HepG2 (cell line): ENCODE measurements at regions not wholly inside any gene's neighbourhood (a gene's known extent, or its start where the extent isn't known, plus 50 kb on each side); places are given as distances from the start of the nearest gene placed in this dataset.

Experiments used
- ATAC-seq: fragments of 200-7000 bp; cut with Tn5 transposase; 3 replicates; pipeline ENCODE4 v1.9.1; 2020; ENCODE audit warnings: mild to moderate bottlenecking, moderate library complexity
- BruUV-seq: library from RNA; stranded (reverse); fragments of 400-500 nt; replicated peaks from 2 replicates; lab custom pipeline; 2021; lab: Mats Ljungman, UMichigan
- CTCF ChIA-PET: fragments of 300-600 bp; formaldehyde crosslinking; extraction: SDS; loops from one replicate; lab custom pipeline; 2021; ENCODE audit warnings: low total read pairs, inconsistent platforms, low intra/inter-chr PET ratio; lab: Yijun Ruan, JAX
- POLR2A ChIA-PET: fragments of 350-600 bp; sonication (Branson Sonifier 250); formaldehyde crosslinking; loops from one replicate; lab custom pipeline; 2020; ENCODE audit warnings: antibody characterized with exemption, inconsistent platforms; lab: Yijun Ruan, JAX
- DNase-seq: peaks from one replicate; pipeline ENCODE4 v3.0.0-alpha.2; 2015; ENCODE audit warnings: low spot score
- FAIRE-seq: peaks from 3 replicates; lab custom pipeline; 2011; peaks lifted over from hg19 to GRCh38; lab: Jason Lieb, UNC
- H2AFZ ChIP-seq: one replicate; pipeline ENCODE4 v1.6.1; 2011; ENCODE audit warnings: low read length, inconsistent platforms
- H3K27ac ChIP-seq: fragments of 300-600 bp; 3 replicates; pipeline ENCODE4 v1.8.0; 2011; ENCODE audit warnings: mixed run types, mild to moderate bottlenecking, mixed read lengths, low read length, inconsistent platforms; ENCODE audit not compliant: insufficient read depth; ENCODE audit errors: extremely low read length
- H3K27me3 ChIP-seq, 2 experiments: fragments of 200-600 bp in 1 of 2; 2 replicates in 1 of 2; 3 replicates in 1 of 2; pipeline versions ENCODE4 v1.6.0 to v1.8.0; 2011; ENCODE audit warnings: low read length in 2 of 2, mild to moderate bottlenecking in 2 of 2, moderate library complexity in 2 of 2, inconsistent platforms in 1 of 2; ENCODE audit not compliant: insufficient read depth in 2 of 2, control insufficient read depth in 1 of 2
- H3K36me3 ChIP-seq, 2 experiments: fragments of 200-600 bp in 1 of 2; replicated peaks in 1 of 2; 2 replicates in 1 of 2; 3 replicates in 1 of 2; pipeline versions ENCODE4 v1.5.1 to v1.8.0; 2011; ENCODE audit warnings: low read length in 2 of 2, inconsistent platforms in 1 of 2; ENCODE audit not compliant: insufficient read depth in 2 of 2, control insufficient read depth in 1 of 2
- H3K4me1 ChIP-seq: 2 replicates; pipeline ENCODE4 v1.5.1; 2012; ENCODE audit warnings: low read length, inconsistent platforms; ENCODE audit not compliant: insufficient read depth
- H3K4me2 ChIP-seq: 2 replicates; pipeline ENCODE4 v1.6.0; 2011; ENCODE audit warnings: low read depth, low read length, inconsistent platforms
- H3K4me3 ChIP-seq, 3 experiments: fragments of 200-600 bp in 1 of 3; sonication (generic), shearing (Covaris generic) in 1 of 3; replicated peaks in 1 of 3; 2 replicates each; pipeline ENCODE4 v1.5.1; 2011 to 2016; ENCODE audit warnings: low read length in 3 of 3, inconsistent platforms in 2 of 3, low read depth in 2 of 3, mild to moderate bottlenecking in 2 of 3, control low read depth in 1 of 3, mixed read lengths in 1 of 3; ENCODE audit not compliant: insufficient read depth in 1 of 3
- H3K79me2 ChIP-seq: one replicate; pipeline ENCODE4 v1.6.1; 2011; ENCODE audit warnings: low read length, inconsistent platforms; ENCODE audit not compliant: insufficient read depth
- H3K9ac ChIP-seq: 2 replicates; pipeline ENCODE4 v1.6.0; 2011; ENCODE audit warnings: mild to moderate bottlenecking, low read depth, low read length, inconsistent platforms; ENCODE audit not compliant: insufficient read depth
- H3K9me3 ChIP-seq: 2 replicates; pipeline ENCODE4 v1.5.1; 2012; ENCODE audit warnings: mild to moderate bottlenecking, low read length
- H4K20me1 ChIP-seq: 2 replicates; pipeline ENCODE4 v1.6.0; 2011; ENCODE audit warnings: inconsistent platforms, mild to moderate bottlenecking, low read length, moderate library complexity; ENCODE audit not compliant: insufficient read depth
- ADNP ChIP-seq: sonication (generic); formaldehyde crosslinking; IDR thresholded peaks from 2 replicates; pipeline ENCODE4 v1.4.0; 2020; ENCODE audit warnings: missing genetic modification reagents
- CC2D1A ChIP-seq: sonication (generic); formaldehyde crosslinking; IDR thresholded peaks from 2 replicates; pipeline ENCODE4 v1.8.1; 2023; ENCODE audit warnings: mild to moderate bottlenecking, missing genetic modification reagents
- FOXA3 ChIP-seq: IDR thresholded peaks from 2 replicates; pipeline ENCODE4 v1.6.1; 2016; ENCODE audit warnings: missing genetic modification reagents, missing compliant biosample characterization
- HDAC2 ChIP-seq: sonication (generic); formaldehyde crosslinking; IDR thresholded peaks from 2 replicates; pipeline ENCODE4 v1.4.0; 2020; ENCODE audit warnings: missing genetic modification reagents
- IKZF1 ChIP-seq: fragments of 450-650 bp; IDR thresholded peaks from 2 replicates; pipeline ENCODE4 v1.7.1; 2016
- PBX2 ChIP-seq: IDR thresholded peaks from 2 replicates; pipeline ENCODE4 v1.6.1; 2016; ENCODE audit warnings: control low read depth
- RFX5 ChIP-seq: IDR thresholded peaks from 2 replicates; pipeline ENCODE4 v1.6.1; 2011; ENCODE audit warnings: low read depth, low read length, improper control_type of control experiment
- SMYD3 ChIP-seq: sonication (generic); formaldehyde crosslinking; IDR thresholded peaks from 2 replicates; pipeline ENCODE4 v1.8.1; 2023; ENCODE audit warnings: mild to moderate bottlenecking, missing genetic modification reagents
- ZNF260 ChIP-seq: sonication (generic); formaldehyde crosslinking; IDR thresholded peaks from 2 replicates; pipeline ENCODE4 v1.4.0; 2020; ENCODE audit warnings: missing genetic modification reagents, low read depth, mild to moderate bottlenecking, borderline replicate concordance
- ZNF275 ChIP-seq: sonication (generic); formaldehyde crosslinking; IDR thresholded peaks from 2 replicates; pipeline ENCODE4 v1.8.0; 2022; ENCODE audit warnings: missing genetic modification reagents, mild to moderate bottlenecking, inconsistent platforms, borderline replicate concordance
- ZNF609 ChIP-seq: sonication (generic); formaldehyde crosslinking; IDR thresholded peaks from 2 replicates; pipeline ENCODE4 v1.4.0; 2020; ENCODE audit warnings: mild to moderate bottlenecking, missing genetic modification reagents, borderline replicate concordance
- WGBS: methylation state at CpG from one replicate; pipeline ENCODE4 v1.1.6; 2017; ENCODE audit warnings: low lambda C conversion rate; 5-methylcytosine and 5-hydroxymethylcytosine counted together
- in situ Hi-C: cut with HindIII; loops from 2 replicates; pipeline ENCODE4 v1.10.0; 2017; ENCODE audit warnings: low pct_unique_long_range_greater_than_20kb; ENCODE audit not compliant: extremely low pct_ligation_motif_present
- intact Hi-C: fragments of 100-400 bp; cut with micrococcal nuclease; formaldehyde crosslinking; loops from one replicate; pipeline ENCODE4 v1.10.0; 2022; ENCODE audit not compliant: unreplicated experiment
- TF ChIP-seq, protein P1 (sequence below): sonication (generic); formaldehyde crosslinking; IDR thresholded peaks from 2 replicates; pipeline ENCODE4 v1.5.1; 2020; ENCODE audit warnings: missing genetic modification reagents, mild to moderate bottlenecking, borderline replicate concordance
- TF ChIP-seq, protein P2 (sequence below): fragments of 450-650 bp; IDR thresholded peaks from 2 replicates; pipeline ENCODE4 v1.6.1; 2016

DNA sequence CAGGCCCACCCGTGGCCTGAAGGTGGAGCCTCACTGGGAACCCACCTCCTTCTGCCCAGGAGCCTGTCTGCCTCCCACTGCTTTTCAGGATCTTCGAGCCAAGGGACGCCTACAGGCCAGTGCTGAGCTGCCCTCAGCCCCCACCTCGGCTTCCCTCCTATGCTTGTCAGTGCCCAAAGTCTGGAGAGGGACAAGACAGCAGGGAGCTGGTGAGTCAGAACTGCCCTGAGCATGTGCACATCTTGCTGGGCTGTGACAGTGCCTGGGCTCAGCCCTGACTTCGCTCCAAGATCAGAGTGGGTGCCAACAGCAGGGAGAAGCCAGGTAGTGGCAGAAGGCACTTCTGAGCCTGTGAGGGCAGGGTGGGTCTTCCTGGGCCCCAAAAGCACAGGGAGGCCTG, 286.8 kb downstream of the AEBP2 start (continued):
- TF ChIP-seq, protein P1, sequence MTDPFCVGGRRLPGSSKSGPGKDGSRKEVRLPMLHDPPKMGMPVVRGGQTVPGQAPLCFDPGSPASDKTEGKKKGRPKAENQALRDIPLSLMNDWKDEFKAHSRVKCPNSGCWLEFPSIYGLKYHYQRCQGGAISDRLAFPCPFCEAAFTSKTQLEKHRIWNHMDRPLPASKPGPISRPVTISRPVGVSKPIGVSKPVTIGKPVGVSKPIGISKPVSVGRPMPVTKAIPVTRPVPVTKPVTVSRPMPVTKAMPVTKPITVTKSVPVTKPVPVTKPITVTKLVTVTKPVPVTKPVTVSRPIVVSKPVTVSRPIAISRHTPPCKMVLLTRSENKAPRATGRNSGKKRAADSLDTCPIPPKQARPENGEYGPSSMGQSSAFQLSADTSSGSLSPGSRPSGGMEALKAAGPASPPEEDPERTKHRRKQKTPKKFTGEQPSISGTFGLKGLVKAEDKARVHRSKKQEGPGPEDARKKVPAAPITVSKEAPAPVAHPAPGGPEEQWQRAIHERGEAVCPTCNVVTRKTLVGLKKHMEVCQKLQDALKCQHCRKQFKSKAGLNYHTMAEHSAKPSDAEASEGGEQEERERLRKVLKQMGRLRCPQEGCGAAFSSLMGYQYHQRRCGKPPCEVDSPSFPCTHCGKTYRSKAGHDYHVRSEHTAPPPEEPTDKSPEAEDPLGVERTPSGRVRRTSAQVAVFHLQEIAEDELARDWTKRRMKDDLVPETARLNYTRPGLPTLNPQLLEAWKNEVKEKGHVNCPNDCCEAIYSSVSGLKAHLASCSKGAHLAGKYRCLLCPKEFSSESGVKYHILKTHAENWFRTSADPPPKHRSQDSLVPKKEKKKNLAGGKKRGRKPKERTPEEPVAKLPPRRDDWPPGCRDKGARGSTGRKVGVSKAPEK = no peak
- no peak for TF ChIP-seq IKZF1
- no peak for TF ChIP-seq ZNF260
- TF ChIP-seq FOXA3 = no peak
- no peak for TF ChIP-seq SMYD3 (CRISPR knock-in tag)
- TF ChIP-seq ZNF275 (CRISPR knock-in tag) = no peak

DNA sequence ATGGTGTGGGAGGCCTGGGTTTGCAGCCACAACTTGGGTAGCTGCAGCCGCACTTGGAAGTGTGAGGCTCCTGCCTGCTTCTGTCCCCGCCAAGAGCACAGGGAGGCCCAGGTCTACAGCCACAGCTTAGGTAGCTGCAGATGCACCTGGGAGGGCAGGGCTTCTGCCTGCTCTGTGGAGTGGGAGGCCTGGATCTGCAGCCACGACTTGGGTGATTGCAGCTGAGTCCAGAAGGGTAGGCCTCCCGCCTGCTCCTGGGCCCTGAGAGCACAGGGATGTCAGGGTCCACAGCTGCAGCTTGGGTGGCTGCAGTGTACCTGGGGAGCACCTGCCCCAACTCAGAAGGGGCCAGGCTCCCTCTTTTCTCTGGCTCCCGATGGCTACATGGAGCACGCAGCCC, 287.3 kb downstream of the AEBP2 start:
- in situ Hi-C loops = loop anchor here (25.0 kb wide), 1 partner anchor 886 kb away; no protein-coding TSS in a partner anchor
- no TSS peak for BruUV-seq
- Histone ChIP-seq H3K9me3 (no peaks in the 10 kb centered on the region), H3K4me1 (no peaks in the 10 kb centered on the region), H3K36me3 (no peaks in the 10 kb centered on the region), H4K20me1 (no peaks in the 10 kb centered on the region), H3K4me2 (no peak overlapping the region), H3K4me3 (no peak overlapping the region), H3K79me2 (no peaks in the 10 kb centered on the region), H3K27ac (no peak overlapping the region), H2AFZ (no peak overlapping the region), H3K9ac (no peak overlapping the region), H3K27me3 (no peaks in the 10 kb centered on the region)
- CTCF ChIA-PET = no interaction called here
- POLR2A ChIA-PET = no interaction called here
- 20% methylated on average over 1 of the region's 6 CpGs for WGBS
- no peak for DNase-seq
- intact Hi-C loops = no loop called here
- no peak for FAIRE-seq
- no peak for ATAC-seq
- TF ChIP-seq, protein P2, sequence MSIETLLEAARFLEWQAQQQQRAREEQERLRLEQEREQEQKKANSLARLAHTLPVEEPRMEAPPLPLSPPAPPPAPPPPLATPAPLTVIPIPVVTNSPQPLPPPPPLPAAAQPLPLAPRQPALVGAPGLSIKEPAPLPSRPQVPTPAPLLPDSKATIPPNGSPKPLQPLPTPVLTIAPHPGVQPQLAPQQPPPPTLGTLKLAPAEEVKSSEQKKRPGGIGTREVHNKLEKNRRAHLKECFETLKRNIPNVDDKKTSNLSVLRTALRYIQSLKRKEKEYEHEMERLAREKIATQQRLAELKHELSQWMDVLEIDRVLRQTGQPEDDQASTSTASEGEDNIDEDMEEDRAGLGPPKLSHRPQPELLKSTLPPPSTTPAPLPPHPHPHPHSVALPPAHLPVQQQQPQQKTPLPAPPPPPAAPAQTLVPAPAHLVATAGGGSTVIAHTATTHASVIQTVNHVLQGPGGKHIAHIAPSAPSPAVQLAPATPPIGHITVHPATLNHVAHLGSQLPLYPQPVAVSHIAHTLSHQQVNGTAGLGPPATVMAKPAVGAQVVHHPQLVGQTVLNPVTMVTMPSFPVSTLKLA = no peak
- no peak for TF ChIP-seq RFX5
- no peak for TF ChIP-seq ADNP
- TF ChIP-seq HDAC2 (CRISPR knock-in tag) = no peak
- no peak for TF ChIP-seq PBX2 (CRISPR knock-in tag)
- TF ChIP-seq CC2D1A (CRISPR knock-in tag) = no peak
- TF ChIP-seq ZNF609 = no peak
